Lower lobe of right lung (tissue), 2 donors: ENCODE measurements at regions not wholly inside any gene's neighbourhood (a gene's known extent, or its start where the extent isn't known, plus 50 kb on each side); places are given as distances from the start of the nearest gene placed in this dataset.

Experiments used
- ATAC-seq, 2 donors: fragments of 200-7000 bp; cut with Tn5 transposase; one replicate each; pipeline ENCODE4 v1.9.1; 2020 to 2022; ENCODE audit warnings: mild to moderate bottlenecking in 2 of 2, moderate library complexity in 2 of 2
- DNase-seq: peaks from one replicate; pipeline ENCODE4 v3.0.0-alpha.2; 2020
- H3K27ac ChIP-seq: fragments of 200-600 bp; one replicate; pipeline ENCODE4 v1.8.0; 2022
- H3K27me3 ChIP-seq: fragments of 200-600 bp; one replicate; pipeline ENCODE4 v1.8.0; 2022; ENCODE audit warnings: low read depth
- H3K36me3 ChIP-seq: fragments of 200-600 bp; one replicate; pipeline ENCODE4 v1.8.0; 2022; ENCODE audit warnings: mild to moderate bottlenecking
- H3K4me1 ChIP-seq: fragments of 200-600 bp; one replicate; pipeline ENCODE4 v1.8.0; 2022
- H3K4me3 ChIP-seq: fragments of 200-600 bp; one replicate; pipeline ENCODE4 v1.8.0; 2022; ENCODE audit warnings: mild to moderate bottlenecking
- H3K9me3 ChIP-seq: fragments of 200-600 bp; one replicate; pipeline ENCODE4 v1.8.0; 2022
- CTCF ChIP-seq: fragments of 200-600 bp; IDR thresholded peaks from one replicate; pipeline ENCODE4 v1.8.0; 2022; ENCODE audit warnings: antibody characterized with exemption, mild to moderate bottlenecking
- intact Hi-C: fragments of 100-400 bp; cut with DNase I; formaldehyde crosslinking; loops from one replicate; pipeline ENCODE4 v1.11.0; 2022
- donor health status: DM: no; HTN: yes; CAD: no; lungs with severe emphysema.

GRCh38 chr14:86708846-86709339 lies 1178.9 kb downstream of the FLRT2 start:
- Histone ChIP-seq H3K36me3 (no peaks in the 10 kb centered on the region), H3K4me1 (no peaks in the 10 kb centered on the region), H3K27me3 (no peaks in the 10 kb centered on the region), H3K27ac (no peak overlapping the region), H3K4me3 (no peak overlapping the region), H3K9me3 (no peaks in the 10 kb centered on the region)
- DNase-seq (no peak), ATAC-seq (no peak)
- intact Hi-C loops = no loop called here
- no peak for TF ChIP-seq CTCF

- no peak for TF ChIP-seq CTCF
- Histone ChIP-seq H3K27me3 (no peaks in the 10 kb centered on the region), H3K27ac (no peak overlapping the region), H3K4me3 (no peak overlapping the region), H3K36me3 (no peaks in the 10 kb centered on the region), H3K9me3 (no peaks in the 10 kb centered on the region), H3K4me1 (no peaks in the 10 kb centered on the region)
- ATAC-seq = no peak
- DNase-seq = no peak
- intact Hi-C loops = no loop called here
Observed at GRCh38 chr14:86707071-86707470, 1177.1 kb downstream of the FLRT2 start.

GRCh38 chr14:86683561-86683960 lies 1153.6 kb downstream of the FLRT2 start:
- Histone ChIP-seq H3K4me3 (no peak overlapping the region), H3K27me3 (no peaks in the 10 kb centered on the region), H3K9me3 (no peaks in the 10 kb centered on the region), H3K27ac (no peak overlapping the region), H3K4me1 (no peaks in the 10 kb centered on the region), H3K36me3 (no peaks in the 10 kb centered on the region)
- TF ChIP-seq CTCF = no peak
- intact Hi-C loops = no loop called here
- no peak for ATAC-seq
- no peak for DNase-seq

- H3K9me3 ChIP-seq = no peaks in the 10 kb centered on the region
- no peaks in the 10 kb centered on the region for H3K4me1 ChIP-seq
- no peak overlapping the region for H3K27ac ChIP-seq
- ATAC-seq = no peak
- H3K36me3 ChIP-seq = no peaks in the 10 kb centered on the region
- no peak for DNase-seq
- intact Hi-C loops = no loop called here
- H3K4me3 ChIP-seq = no peak overlapping the region
- no peaks in the 10 kb centered on the region for H3K27me3 ChIP-seq
- TF ChIP-seq CTCF = no peak
Observed at GRCh38 chr14:86675059-86675458, 1145.1 kb downstream of the FLRT2 start.

GRCh38 chr14:86673523-86673969 lies 1143.6 kb downstream of the FLRT2 start:
- H3K4me1 ChIP-seq = no peaks in the 10 kb centered on the region
- ATAC-seq (peak; percentile 83 to 86), DNase-seq (no peak)
- intact Hi-C loops = no loop called here
- no peaks in the 10 kb centered on the region for H3K36me3 ChIP-seq
- H3K27me3 ChIP-seq = no peaks in the 10 kb centered on the region
- H3K9me3 ChIP-seq = no peaks in the 10 kb centered on the region
- H3K27ac ChIP-seq = no peak overlapping the region
- H3K4me3 ChIP-seq = no peak overlapping the region
- no peak for TF ChIP-seq CTCF

- H3K4me1 ChIP-seq = no peaks in the 10 kb centered on the region
- intact Hi-C loops = no loop called here
- no peaks in the 10 kb centered on the region for H3K27me3 ChIP-seq
- no peaks in the 10 kb centered on the region for H3K36me3 ChIP-seq
- H3K9me3 ChIP-seq = no peaks in the 10 kb centered on the region
- no peak for DNase-seq
- no peak overlapping the region for H3K27ac ChIP-seq
- ATAC-seq = no peak
- TF ChIP-seq CTCF = no peak
- no peak overlapping the region for H3K4me3 ChIP-seq
Observed at GRCh38 chr14:86672080-86672479, 1142.1 kb downstream of the FLRT2 start.
